ENCODE measurements at regions not wholly inside any gene's neighbourhood (a gene's known extent, or its start where the extent isn't known, plus 50 kb on each side); places are given as distances from the start of the nearest gene placed in this dataset.

- Mint-ChIP-seq H3K4me3 (ENCODE audit: unreplicated experiment) (no peak overlapping the region), H3K27me3 (ENCODE audit: insufficient read depth, unreplicated experiment) (no peaks in the 10 kb centered on the region), H3K27ac (ENCODE audit: unreplicated experiment) (no peak overlapping the region), H3K9me3 (ENCODE audit: unreplicated experiment) (no peaks in the 10 kb centered on the region), H3K36me3 (ENCODE audit: insufficient read depth, unreplicated experiment) (no peaks in the 10 kb centered on the region), H3K4me1 (ENCODE audit: low read depth, unreplicated experiment) (peaks cover 6% of the 10 kb centered on the region)
- BruUV-seq (replicated peaks): no TSS peak
- CTCF ChIA-PET: no interaction called here
- H3K27me3 ChIP-seq (replicated peaks; ENCODE audit: control insufficient read depth, insufficient read depth, low read length): no peaks in the 10 kb centered on the region
- no peak for DNase-seq
- H3K4me1 ChIP-seq: no peaks in the 10 kb centered on the region
- H3K36me3 ChIP-seq (ENCODE audit: control insufficient read depth, insufficient read depth, low read length): no peaks in the 10 kb centered on the region
- no peaks in the 10 kb centered on the region for H3K9me3 ChIP-seq
- H3K4me3 ChIP-seq (ENCODE audit: low read depth, low read length): no peak overlapping the region
- no peak for TF ChIP-seq CTCF (IDR thresholded peaks at IDR 0.05; ENCODE audit: insufficient read depth in 1 of 2, low read depth in 1 of 2, low read length in 1 of 2, severe bottlenecking in 1 of 2, unreplicated experiment in 1 of 2)
- intact Hi-C loops (cut with micrococcal nuclease; ENCODE audit: unreplicated experiment): no loop called here
- POLR2A ChIA-PET: no interaction called here
These were observed 224.7 kb upstream of the PPP1R2C start for GRCh38 chrX:43002526-43003203.

GRCh38 chrX:43003204-43003565 lies 225.2 kb upstream of the PPP1R2C start:
- TF ChIP-seq CTCF (IDR thresholded peaks at IDR 0.05; ENCODE audit: insufficient read depth in 1 of 2, low read depth in 1 of 2, low read length in 1 of 2, severe bottlenecking in 1 of 2, unreplicated experiment in 1 of 2): no peak
- ChIA-PET POLR2A (no interaction called here), CTCF (interaction anchor here (0.7 kb wide), 1 partner anchor 60 kb away, joined by 5 read pairs; no protein-coding TSS in a partner anchor)
- H3K36me3 Mint-ChIP-seq (ENCODE audit: insufficient read depth, unreplicated experiment): no peaks in the 10 kb centered on the region
- H3K4me3 Mint-ChIP-seq (ENCODE audit: unreplicated experiment): no peak overlapping the region
- intact Hi-C loops (cut with micrococcal nuclease; ENCODE audit: unreplicated experiment): no loop called here
- no TSS peak for BruUV-seq (replicated peaks)
- H3K4me3 ChIP-seq (ENCODE audit: low read depth, low read length): no peak overlapping the region
- no peaks in the 10 kb centered on the region for H3K9me3 ChIP-seq
- H3K27me3 Mint-ChIP-seq (ENCODE audit: insufficient read depth, unreplicated experiment): no peaks in the 10 kb centered on the region
- no peaks in the 10 kb centered on the region for H3K27me3 ChIP-seq (replicated peaks; ENCODE audit: control insufficient read depth, insufficient read depth, low read length)
- H3K4me1 ChIP-seq: no peaks in the 10 kb centered on the region
- no peak for DNase-seq
- peaks cover 6% of the 10 kb centered on the region for H3K4me1 Mint-ChIP-seq (ENCODE audit: low read depth, unreplicated experiment)
- H3K36me3 ChIP-seq (ENCODE audit: control insufficient read depth, insufficient read depth, low read length): no peaks in the 10 kb centered on the region
- no peak overlapping the region for H3K27ac Mint-ChIP-seq (ENCODE audit: unreplicated experiment)
- H3K9me3 Mint-ChIP-seq (ENCODE audit: unreplicated experiment): no peaks in the 10 kb centered on the region

GRCh38 chrX:43003939-43004338 lies 226.0 kb upstream of the PPP1R2C start:
- no peak for TF ChIP-seq CTCF (IDR thresholded peaks at IDR 0.05; ENCODE audit: insufficient read depth in 1 of 2, low read depth in 1 of 2, low read length in 1 of 2, severe bottlenecking in 1 of 2, unreplicated experiment in 1 of 2)
- Mint-ChIP-seq H3K27ac (ENCODE audit: unreplicated experiment) (no peak overlapping the region), H3K4me3 (ENCODE audit: unreplicated experiment) (no peak overlapping the region), H3K36me3 (ENCODE audit: insufficient read depth, unreplicated experiment) (no peaks in the 10 kb centered on the region), H3K9me3 (ENCODE audit: unreplicated experiment) (no peaks in the 10 kb centered on the region), H3K4me1 (ENCODE audit: low read depth, unreplicated experiment) (peaks cover 6% of the 10 kb centered on the region), H3K27me3 (ENCODE audit: insufficient read depth, unreplicated experiment) (no peaks in the 10 kb centered on the region)
- Histone ChIP-seq H3K4me1 (no peaks in the 10 kb centered on the region), H3K27me3 (replicated peaks; ENCODE audit: control insufficient read depth, insufficient read depth, low read length) (no peaks in the 10 kb centered on the region), H3K9me3 (no peaks in the 10 kb centered on the region), H3K4me3 (ENCODE audit: low read depth, low read length) (no peak overlapping the region), H3K36me3 (ENCODE audit: control insufficient read depth, insufficient read depth, low read length) (no peaks in the 10 kb centered on the region)
- intact Hi-C loops (cut with micrococcal nuclease; ENCODE audit: unreplicated experiment): no loop called here
- no TSS peak for BruUV-seq (replicated peaks)
- DNase-seq: no peak
- POLR2A ChIA-PET: no interaction called here
- CTCF ChIA-PET: interaction anchor here (0.7 kb wide), 1 partner anchor 59 kb away, joined by 5 read pairs; no protein-coding TSS in a partner anchor

All from Caco-2 (cell line).